GM19023 (cell line): ENCODE measurements at regions not wholly inside any gene's neighbourhood (a gene's known extent, or its start where the extent isn't known, plus 50 kb on each side); places are given as distances from the start of the nearest gene placed in this dataset.
"Not testable (repeated sequence)": the region's sequence is repeated elsewhere in the genome, so short reads cannot be mapped to it uniquely, and the experiment has no call there.

ENCODE experiments used
- ATAC-seq: cut with Tn5 transposase; IDR thresholded peaks from one replicate; pipeline ENCODE4 v1.9.1; 2021; ENCODE audit warnings: mild to moderate bottlenecking, moderate library complexity; ENCODE audit not compliant: unreplicated experiment

GRCh38 chr16:63684149-63685101, 1437.4 kb downstream of the CDH11 start:
- no peak for ATAC-seq

- ATAC-seq, result no peak
Observed at GRCh38 chr16:63682844-63683243, 1439.0 kb downstream of the CDH11 start.

- ATAC-seq, result no peak
Observed at GRCh38 chr16:63672493-63672892, 1449.4 kb downstream of the CDH11 start.

GRCh38 chr16:63663155-63663554, 1458.7 kb downstream of the CDH11 start:
- no peak for ATAC-seq

- ATAC-seq, result no peak
Observed at GRCh38 chr16:63655846-63656245, 1466.0 kb downstream of the CDH11 start.

GRCh38 chr16:63653044-63653839, 1468.6 kb downstream of the CDH11 start:
- ATAC-seq, result no peak

- ATAC-seq, result no peak
Observed at GRCh38 chr16:63652091-63652490, 1469.8 kb downstream of the CDH11 start.

GRCh38 chr16:63650550-63650949, 1471.3 kb downstream of the CDH11 start:
- ATAC-seq, result no peak

- not testable (repeated sequence) for ATAC-seq
Observed at GRCh38 chr16:63633706-63634445, 1488.0 kb downstream of the CDH11 start.

GRCh38 chr16:63629272-63629671, 1492.6 kb downstream of the CDH11 start:
- ATAC-seq, result no peak

- no peak for ATAC-seq
Observed at GRCh38 chr16:63628812-63629211, 1493.1 kb downstream of the CDH11 start.

- ATAC-seq, result no peak
Observed at GRCh38 chr16:63625126-63625525, 1496.7 kb downstream of the CDH11 start.

- ATAC-seq, result no peak
Observed at GRCh38 chr16:63623551-63624039, 1498.3 kb downstream of the CDH11 start.

- ATAC-seq, result no peak
Observed at GRCh38 chr16:63618896-63619485, 1502.9 kb downstream of the CDH11 start.

GRCh38 chr16:63617990-63618763, 1503.7 kb downstream of the CDH11 start:
- ATAC-seq, result no peak

GRCh38 chr16:63617047-63617989, 1504.5 kb downstream of the CDH11 start:
- no peak for ATAC-seq

- ATAC-seq, result no peak
Observed at GRCh38 chr16:63614429-63614828, 1507.4 kb downstream of the CDH11 start.

GRCh38 chr16:63613701-63614100, 1508.2 kb downstream of the CDH11 start:
- ATAC-seq, result no peak
